HG03060 (cell line): ENCODE measurements at regions not wholly inside any gene's neighbourhood (a gene's known extent, or its start where the extent isn't known, plus 50 kb on each side); places are given as distances from the start of the nearest gene placed in this dataset.

ENCODE experiments used
- ATAC-seq: cut with Tn5 transposase; IDR thresholded peaks from one replicate; pipeline ENCODE4 v1.9.1; 2021; ENCODE audit warnings: low read depth, moderate number of reproducible peaks; ENCODE audit not compliant: unreplicated experiment

GRCh38 chr9:87816036-87816435, 66.6 kb upstream of the SPATA31E1 start:
- no peak for ATAC-seq

- no peak for ATAC-seq
Measured at GRCh38 chr9:87818308-87818707, 64.4 kb upstream of the SPATA31E1 start.

- ATAC-seq, result no peak
Measured at GRCh38 chr9:87824216-87824875, 58.3 kb upstream of the SPATA31E1 start.

- ATAC-seq, result no peak
Measured at GRCh38 chr9:87824886-87825285, 57.8 kb upstream of the SPATA31E1 start.

- no peak for ATAC-seq
Measured at GRCh38 chr9:87826331-87826730, 56.3 kb upstream of the SPATA31E1 start.

- no peak for ATAC-seq
Measured at GRCh38 chr9:87827341-87827740, 55.3 kb upstream of the SPATA31E1 start.

- no peak for ATAC-seq
Measured at GRCh38 chr9:87829756-87830155, 52.9 kb upstream of the SPATA31E1 start.

- no peak for ATAC-seq
Measured at GRCh38 chr9:87830446-87830845, 52.2 kb upstream of the SPATA31E1 start.

GRCh38 chr9:87831159-87831558, 51.5 kb upstream of the SPATA31E1 start:
- ATAC-seq, result no peak
